ENCODE measurements at regions not wholly inside any gene's neighbourhood (a gene's known extent, or its start where the extent isn't known, plus 50 kb on each side); places are given as distances from the start of the nearest gene placed in this dataset.

DNA sequence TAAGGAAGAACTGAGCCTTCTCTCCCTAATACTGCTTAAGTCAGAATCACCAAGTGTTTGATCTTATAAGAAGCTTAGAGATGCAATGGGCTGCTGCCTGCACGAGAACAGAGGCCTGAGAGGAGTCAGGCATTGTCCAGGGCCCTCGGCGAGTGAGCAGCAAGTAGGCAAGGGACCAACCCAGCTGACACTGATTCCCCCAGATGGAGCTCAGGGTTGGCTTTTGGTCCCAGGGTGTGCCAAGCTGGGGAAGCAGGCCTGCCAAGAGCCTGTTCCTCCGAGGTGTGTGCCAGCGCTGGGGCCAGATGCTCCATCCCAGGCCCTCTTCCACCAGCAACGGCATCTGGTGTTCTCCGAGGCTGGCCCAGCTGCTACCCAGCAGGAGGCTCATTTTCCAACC lies 222.0 kb upstream of the ZMIZ1 start:
- H4K20me1 ChIP-seq (ENCODE audit: insufficient read depth, low read length), result no peaks in the 10 kb centered on the region
- no peak for TF ChIP-seq EZH2phosphoT487 (IDR thresholded peaks at IDR 0.05; ENCODE audit: borderline replicate concordance, low read depth, low read length)
- TF ChIP-seq CTCF (conservative IDR thresholded peaks at IDR 0.05; ENCODE audit: low read length), result no peak
- DNase-seq (ENCODE audit: low spot score), result no peak
- ChIA-PET CTCF (ENCODE audit: unreplicated experiment) (no interaction called here), POLR2A (no interaction called here)
- no peaks in the 10 kb centered on the region for H3K4me1 ChIP-seq (ENCODE audit: insufficient read depth, low read length, poor library complexity, severe bottlenecking)
- no peaks in the 10 kb centered on the region for H3K36me3 ChIP-seq (ENCODE audit: insufficient read depth, low read length)
- no TSS peak for BruUV-seq (replicated peaks)
- no peak overlapping the region for H3K4me3 ChIP-seq (ENCODE audit: low read depth, low read length, poor library complexity, severe bottlenecking)
- H2AFZ ChIP-seq (ENCODE audit: low read length), result no peak overlapping the region
- no peak overlapping the region for H3K27ac ChIP-seq (ENCODE audit: low read depth, low read length, poor library complexity, severe bottlenecking)
- no peaks in the 10 kb centered on the region; the same call in 1 of the 2 replicates for H3K9me3 ChIP-seq (ENCODE audit: low read length)
- intact Hi-C loops (cut with micrococcal nuclease; ENCODE audit: unreplicated experiment), result no loop called here
- H3K4me2 ChIP-seq (ENCODE audit: low read length), result no peak overlapping the region
- no peaks in the 10 kb centered on the region for H3K79me2 ChIP-seq (ENCODE audit: insufficient read depth, low read depth, low read length)
- no peaks in the 10 kb centered on the region for H3K9me2 ChIP-seq (ENCODE audit: insufficient read depth, low read length)

- ChIA-PET POLR2A (interaction anchor here (0.5 kb wide), 1 partner anchor 190 kb away, joined by 4 read pairs; no protein-coding TSS in a partner anchor), CTCF (ENCODE audit: unreplicated experiment) (no interaction called here)
- Histone ChIP-seq H4K20me1 (ENCODE audit: insufficient read depth, low read length) (no peaks in the 10 kb centered on the region), H2AFZ (ENCODE audit: low read length) (no peak overlapping the region), H3K4me3 (ENCODE audit: low read depth, low read length, poor library complexity, severe bottlenecking) (no peak overlapping the region), H3K4me2 (ENCODE audit: low read length) (no peak overlapping the region), H3K36me3 (ENCODE audit: insufficient read depth, low read length) (no peaks in the 10 kb centered on the region), H3K4me1 (ENCODE audit: insufficient read depth, low read length, poor library complexity, severe bottlenecking) (no peaks in the 10 kb centered on the region), H3K9me3 (ENCODE audit: low read length) (no peaks in the 10 kb centered on the region; the same call in 1 of the 2 replicates), H3K79me2 (ENCODE audit: insufficient read depth, low read depth, low read length) (no peaks in the 10 kb centered on the region), H3K9me2 (ENCODE audit: insufficient read depth, low read length) (no peaks in the 10 kb centered on the region), H3K27ac (ENCODE audit: low read depth, low read length, poor library complexity, severe bottlenecking) (no peak overlapping the region)
- BruUV-seq (replicated peaks), result no TSS peak
- intact Hi-C loops (cut with micrococcal nuclease; ENCODE audit: unreplicated experiment), result no loop called here
- TF ChIP-seq CTCF (conservative IDR thresholded peaks at IDR 0.05; ENCODE audit: low read length) (no peak), EZH2phosphoT487 (IDR thresholded peaks at IDR 0.05; ENCODE audit: borderline replicate concordance, low read depth, low read length) (no peak)
- DNase-seq (ENCODE audit: low spot score), result no peak
These were observed 221.3 kb upstream of the ZMIZ1 start for GRCh38 chr10:78847485-78847884.

- no peak for TF ChIP-seq CTCF (conservative IDR thresholded peaks at IDR 0.05; ENCODE audit: low read length)
- no peak for TF ChIP-seq EZH2phosphoT487 (IDR thresholded peaks at IDR 0.05; ENCODE audit: borderline replicate concordance, low read depth, low read length)
- Histone ChIP-seq H3K4me1 (ENCODE audit: insufficient read depth, low read length, poor library complexity, severe bottlenecking) (no peaks in the 10 kb centered on the region), H2AFZ (ENCODE audit: low read length) (no peak overlapping the region), H3K4me3 (ENCODE audit: low read depth, low read length, poor library complexity, severe bottlenecking) (no peak overlapping the region), H3K36me3 (ENCODE audit: insufficient read depth, low read length) (no peaks in the 10 kb centered on the region), H3K27ac (ENCODE audit: low read depth, low read length, poor library complexity, severe bottlenecking) (no peak overlapping the region), H3K9me3 (ENCODE audit: low read length) (no peaks in the 10 kb centered on the region), H4K20me1 (ENCODE audit: insufficient read depth, low read length) (no peaks in the 10 kb centered on the region), H3K9me2 (ENCODE audit: insufficient read depth, low read length) (no peaks in the 10 kb centered on the region), H3K4me2 (ENCODE audit: low read length) (no peak overlapping the region), H3K79me2 (ENCODE audit: insufficient read depth, low read depth, low read length) (no peaks in the 10 kb centered on the region)
- intact Hi-C loops (cut with micrococcal nuclease; ENCODE audit: unreplicated experiment), result no loop called here
- DNase-seq (ENCODE audit: low spot score), result no peak
- ChIA-PET POLR2A (interaction anchor here (0.7 kb wide), 1 partner anchor 552 kb away, joined by 3 read pairs; no protein-coding TSS in a partner anchor), CTCF (ENCODE audit: unreplicated experiment) (no interaction called here)
- BruUV-seq (replicated peaks), result no TSS peak
These were observed 219.7 kb upstream of the ZMIZ1 start for GRCh38 chr10:78849115-78849514.

Measured in OCI-LY7 (cell line).